Body of pancreas (tissue), 4 donors: ENCODE measurements at regions not wholly inside any gene's neighbourhood (a gene's known extent, or its start where the extent isn't known, plus 50 kb on each side); places are given as distances from the start of the nearest gene placed in this dataset.

Experiments used
- ATAC-seq: fragments of 150-250 bp; one replicate; pipeline ENCODE4 v1.9.1; 2016
- DNase-seq, 4 donors: peaks; one replicate each; pipeline ENCODE4 v3.0.0-alpha.2; 2019
- H3K27ac ChIP-seq, 4 donors: fragments of 200-600 bp; sonication (generic); 1 replicate in 3 of 4; 2 replicates in 1 of 4; pipeline versions ENCODE4 v1.5.1 to v1.6.1; 2016 to 2019; ENCODE audit warnings: mild to moderate bottlenecking in 1 of 4, mixed read lengths in 1 of 4, moderate library complexity in 1 of 4
- H3K27me3 ChIP-seq, 2 donors: fragments of 200-600 bp; sonication (generic); one replicate each; pipeline ENCODE4 v1.6.0; 2016; ENCODE audit warnings: mild to moderate bottlenecking in 1 of 2
- H3K36me3 ChIP-seq, 2 donors: fragments of 200-600 bp; sonication (generic); replicated peaks in 1 of 2; 2 replicates each; pipeline ENCODE4 v1.5.1; 2016; ENCODE audit warnings: low read depth in 2 of 2; ENCODE audit not compliant: insufficient read depth in 1 of 2
- H3K4me1 ChIP-seq: fragments of 200-600 bp; sonication (generic); one replicate; pipeline ENCODE4 v1.6.0; 2016
- H3K4me3 ChIP-seq, 2 donors: fragments of 200-600 bp; sonication (generic); 1 replicate in 1 of 2; 2 replicates in 1 of 2; pipeline ENCODE4 v1.5.1; 2016 to 2019
- H3K9me3 ChIP-seq, 3 donors: fragments of 200-600 bp; sonication (generic); 1 replicate in 2 of 3; 2 replicates in 1 of 3; pipeline ENCODE4 v1.5.1; 2016
- CTCF ChIP-seq, 7 experiments: fragments of 450-650 bp in 4 of 7; fragments of 200-600 bp in 3 of 7; sonication (generic) in 3 of 7; IDR thresholded peaks; one replicate each; pipeline ENCODE4 v1.5.1; 2016 to 2019; ENCODE audit warnings: antibody characterized with exemption in 7 of 7
- POLR2A ChIP-seq, 3 donors: fragments of 450-650 bp; IDR thresholded peaks; one replicate each; pipeline ENCODE4 v1.6.1; 2016; ENCODE audit warnings: antibody characterized with exemption in 3 of 3, mild to moderate bottlenecking in 2 of 3
- WGBS, 2 donors: methylation state at CpG; one replicate each; pipeline ENCODE4 v1.1.5; 2017; 5-methylcytosine and 5-hydroxymethylcytosine counted together
- intact Hi-C: fragments of 100-400 bp; cut with DNase I; formaldehyde crosslinking; loops from one replicate; pipeline ENCODE4 v1.15.1; 2023

- DNase-seq (peak in 3 of 4 donors; percentile 24 to 60 (median 45)), ATAC-seq (peak; percentile 65)
- Histone ChIP-seq H3K4me1 (peaks cover 40% of the 10 kb centered on the region), H3K36me3 (no peaks in the 10 kb centered on the region), H3K4me3 (no peak overlapping the region), H3K27ac (peak overlapping the region in 2 of 4 donors; percentile 45 to 52), H3K9me3 (no peaks in the 10 kb centered on the region), H3K27me3 (no peaks in the 10 kb centered on the region)
- 39 to 49% methylated on average over 7 of the region's 7 CpGs for WGBS, 2 donors
- no peak for TF ChIP-seq CTCF (IDR thresholded peaks at IDR 0.05)
- no peak for TF ChIP-seq POLR2A (IDR thresholded peaks at IDR 0.05)
- intact Hi-C loops = no loop called here
Observed at GRCh38 chr1:182196897-182197870, 135.7 kb upstream of the ZNF648 start.

- H3K4me1 ChIP-seq = peaks cover 36% of the 10 kb centered on the region
- 79 to 94% methylated on average over 1 of the region's 1 CpG for WGBS, 2 donors
- intact Hi-C loops = no loop called here
Observed at GRCh38 chr1:182195733-182196132, 134.2 kb upstream of the ZNF648 start.

GRCh38 chr1:182193908-182194550, 132.5 kb upstream of the ZNF648 start:
- no peaks in the 10 kb centered on the region for H3K9me3 ChIP-seq
- intact Hi-C loops = no loop called here
- H3K27ac ChIP-seq = no peak overlapping the region
- WGBS, 2 donors = 80 to 90% methylated on average over 4 of the region's 4 CpGs
- H3K4me3 ChIP-seq = no peak overlapping the region
- H3K27me3 ChIP-seq = no peaks in the 10 kb centered on the region
- TF ChIP-seq POLR2A (IDR thresholded peaks at IDR 0.05) = no peak
- no peak for TF ChIP-seq CTCF (IDR thresholded peaks at IDR 0.05)
- DNase-seq (peak in 2 of 4 donors; percentile 18 to 73), ATAC-seq (peak; percentile 55)
- peaks cover 23% of the 10 kb centered on the region for H3K4me1 ChIP-seq
- H3K36me3 ChIP-seq = no peaks in the 10 kb centered on the region

More at GRCh38 chr1:182195733-182196132, 134.2 kb upstream of the ZNF648 start:
- no peaks in the 10 kb centered on the region for H3K9me3 ChIP-seq
- no peaks in the 10 kb centered on the region for H3K36me3 ChIP-seq
- no peak for DNase-seq
- no peak overlapping the region for H3K27ac ChIP-seq
- ATAC-seq = no peak
- no peaks in the 10 kb centered on the region for H3K27me3 ChIP-seq
- no peak overlapping the region for H3K4me3 ChIP-seq
- TF ChIP-seq POLR2A (IDR thresholded peaks at IDR 0.05) = no peak
- TF ChIP-seq CTCF (IDR thresholded peaks at IDR 0.05) = no peak

- no peak for DNase-seq
- Histone ChIP-seq H3K27me3 (no peaks in the 10 kb centered on the region), H3K4me1 (peaks cover 13% of the 10 kb centered on the region), H3K27ac (no peak overlapping the region), H3K9me3 (no peaks in the 10 kb centered on the region), H3K4me3 (no peak overlapping the region), H3K36me3 (no peaks in the 10 kb centered on the region)
- WGBS, 2 donors = 82 to 95% methylated on average over 4 of the region's 4 CpGs
- no peak for ATAC-seq
- no peak for TF ChIP-seq CTCF (IDR thresholded peaks at IDR 0.05)
- no peak for TF ChIP-seq POLR2A (IDR thresholded peaks at IDR 0.05)
- intact Hi-C loops = no loop called here
Observed at GRCh38 chr1:182192966-182193365, 131.5 kb upstream of the ZNF648 start.
